ENCODE measurements at regions not wholly inside any gene's neighbourhood (a gene's known extent, or its start where the extent isn't known, plus 50 kb on each side); places are given as distances from the start of the nearest gene placed in this dataset.

DNA sequence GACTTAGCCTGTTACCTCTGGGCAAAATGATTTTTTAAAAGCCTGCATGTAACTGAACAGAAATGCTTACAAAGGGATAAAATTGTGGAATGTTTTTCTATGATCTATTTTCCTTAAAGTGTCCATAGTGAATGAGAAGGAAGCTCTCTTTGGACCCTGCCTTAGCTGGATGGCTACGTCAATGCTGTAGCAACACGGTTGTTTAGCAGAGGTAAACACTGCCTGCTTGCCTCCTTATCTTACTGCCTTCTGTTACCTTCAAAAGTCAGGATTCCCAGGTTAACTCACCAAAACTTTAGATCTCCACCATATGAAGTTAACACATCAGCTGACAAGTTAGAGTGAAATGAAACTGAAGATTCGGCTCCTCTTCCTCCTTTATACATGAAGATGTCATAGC is 402.6 kb downstream of the SAMD5 start:
- Histone ChIP-seq H3K79me2 (ENCODE audit: low read length) (no peaks in the 10 kb centered on the region), H3K36me3 (ENCODE audit: low read depth, low read length) (no peaks in the 10 kb centered on the region), H3K4me2 (ENCODE audit: low read length) (no peak overlapping the region), H3K27me3 (ENCODE audit: low read length) (no peaks in the 10 kb centered on the region), H3K9ac (ENCODE audit: low read length) (no peak overlapping the region), H3K9me2 (replicated peaks; ENCODE audit: low read length) (no peaks in the 10 kb centered on the region), H2AFZ (ENCODE audit: low read length) (no peak overlapping the region), H3K9me3 (ENCODE audit: low read length) (no peaks in the 10 kb centered on the region), H3K27ac (ENCODE audit: low read length) (no peak overlapping the region), H3K4me3 (ENCODE audit: low read length) (no peak overlapping the region), H3F3A (ENCODE audit: low read length, unreplicated experiment) (no peaks in the 10 kb centered on the region), H3K4me1 (ENCODE audit: insufficient read depth, low read length) (no peaks in the 10 kb centered on the region), H4K20me1 (ENCODE audit: low read length) (no peaks in the 10 kb centered on the region)
- ATAC-seq, result no peak
- intact Hi-C loops (cut with micrococcal nuclease), result no loop called here
- TF ChIP-seq, protein P1, sequence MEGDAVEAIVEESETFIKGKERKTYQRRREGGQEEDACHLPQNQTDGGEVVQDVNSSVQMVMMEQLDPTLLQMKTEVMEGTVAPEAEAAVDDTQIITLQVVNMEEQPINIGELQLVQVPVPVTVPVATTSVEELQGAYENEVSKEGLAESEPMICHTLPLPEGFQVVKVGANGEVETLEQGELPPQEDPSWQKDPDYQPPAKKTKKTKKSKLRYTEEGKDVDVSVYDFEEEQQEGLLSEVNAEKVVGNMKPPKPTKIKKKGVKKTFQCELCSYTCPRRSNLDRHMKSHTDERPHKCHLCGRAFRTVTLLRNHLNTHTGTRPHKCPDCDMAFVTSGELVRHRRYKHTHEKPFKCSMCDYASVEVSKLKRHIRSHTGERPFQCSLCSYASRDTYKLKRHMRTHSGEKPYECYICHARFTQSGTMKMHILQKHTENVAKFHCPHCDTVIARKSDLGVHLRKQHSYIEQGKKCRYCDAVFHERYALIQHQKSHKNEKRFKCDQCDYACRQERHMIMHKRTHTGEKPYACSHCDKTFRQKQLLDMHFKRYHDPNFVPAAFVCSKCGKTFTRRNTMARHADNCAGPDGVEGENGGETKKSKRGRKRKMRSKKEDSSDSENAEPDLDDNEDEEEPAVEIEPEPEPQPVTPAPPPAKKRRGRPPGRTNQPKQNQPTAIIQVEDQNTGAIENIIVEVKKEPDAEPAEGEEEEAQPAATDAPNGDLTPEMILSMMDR (conservative IDR thresholded peaks at IDR 0.05; ENCODE audit: low read depth, low read length), result no peak
- no peak for TF ChIP-seq EZH2phosphoT487 (IDR thresholded peaks at IDR 0.05; ENCODE audit: borderline replicate concordance, low read length)
- no TSS peak for BruUV-seq (replicated peaks)
- no peak for DNase-seq
- ChIA-PET POLR2A (ENCODE audit: unreplicated experiment) (no interaction called here), CTCF (no interaction called here)

DNA sequence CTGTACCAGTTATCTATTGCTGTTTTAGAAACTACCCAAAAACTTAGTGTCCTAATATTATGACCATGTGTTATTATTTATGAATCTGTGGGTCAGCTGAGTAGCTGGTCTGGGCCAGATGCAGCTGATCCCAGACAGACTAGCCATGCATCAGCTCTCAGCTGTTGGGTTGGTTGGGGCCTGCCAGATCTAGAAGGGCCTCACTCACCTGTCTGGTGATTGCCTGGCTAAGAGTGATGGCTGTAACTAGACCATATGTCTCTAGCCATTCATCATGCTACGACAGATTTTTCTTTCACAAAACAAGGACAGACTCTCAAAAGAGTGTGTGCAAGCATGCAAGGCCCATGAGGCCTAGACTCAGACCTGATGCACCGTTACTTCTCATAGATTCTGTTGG is 403.2 kb downstream of the SAMD5 start:
- Histone ChIP-seq H3K27ac (ENCODE audit: low read length) (no peak overlapping the region), H3K27me3 (ENCODE audit: low read length) (no peaks in the 10 kb centered on the region), H3K36me3 (ENCODE audit: low read depth, low read length) (no peaks in the 10 kb centered on the region), H3K9ac (ENCODE audit: low read length) (no peak overlapping the region), H4K20me1 (ENCODE audit: low read length) (no peaks in the 10 kb centered on the region), H3K4me2 (ENCODE audit: low read length) (no peak overlapping the region), H3K4me1 (ENCODE audit: insufficient read depth, low read length) (no peaks in the 10 kb centered on the region), H2AFZ (ENCODE audit: low read length) (no peak overlapping the region), H3F3A (ENCODE audit: low read length, unreplicated experiment) (no peaks in the 10 kb centered on the region), H3K9me3 (ENCODE audit: low read length) (no peaks in the 10 kb centered on the region), H3K79me2 (ENCODE audit: low read length) (no peaks in the 10 kb centered on the region), H3K9me2 (replicated peaks; ENCODE audit: low read length) (no peaks in the 10 kb centered on the region), H3K4me3 (ENCODE audit: low read length) (no peak overlapping the region)
- DNase-seq, result no peak
- CTCF ChIA-PET, result no interaction called here
- no peak for ATAC-seq
- no peak for TF ChIP-seq EZH2 (IDR thresholded peaks at IDR 0.05; ENCODE audit: low read length, unreplicated experiment)
- TF ChIP-seq, protein P1 (conservative IDR thresholded peaks at IDR 0.05; ENCODE audit: low read depth, low read length), result no peak
- no peak for TF ChIP-seq EZH2phosphoT487 (IDR thresholded peaks at IDR 0.05; ENCODE audit: borderline replicate concordance, low read length)
- POLR2A ChIA-PET (ENCODE audit: unreplicated experiment), result no interaction called here
- intact Hi-C loops (cut with micrococcal nuclease), result no loop called here
- no TSS peak for BruUV-seq (replicated peaks)

DNA sequence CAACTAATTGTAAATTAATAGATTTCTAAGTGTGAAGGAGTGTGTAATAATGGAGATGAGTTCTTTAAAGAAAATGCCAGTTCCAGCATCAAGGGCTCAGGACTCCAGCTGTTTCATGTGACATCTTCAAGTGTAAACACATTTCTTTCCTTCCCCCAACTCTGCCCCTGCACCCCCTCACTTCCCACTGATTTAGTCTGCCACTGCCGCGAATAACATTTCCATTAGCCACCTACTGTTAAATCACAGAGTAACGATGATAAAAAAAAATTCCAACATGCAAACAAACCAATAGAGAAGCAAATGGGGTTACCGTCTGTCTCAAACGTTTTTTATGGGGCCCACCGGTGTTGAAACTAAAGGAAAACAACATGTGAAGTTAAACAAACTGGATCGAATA is 414.3 kb downstream of the SAMD5 start:
- no TSS peak for BruUV-seq (replicated peaks)

More for the DNA sequence above, 414.3 kb downstream of the SAMD5 start:
- H3K9ac ChIP-seq (ENCODE audit: low read length), result no peak overlapping the region
- H3F3A ChIP-seq (ENCODE audit: low read length, unreplicated experiment), result no peaks in the 10 kb centered on the region
- no peaks in the 10 kb centered on the region for H3K79me2 ChIP-seq (ENCODE audit: low read length)
- no peaks in the 10 kb centered on the region for H3K27me3 ChIP-seq (ENCODE audit: low read length)
- H3K9me2 ChIP-seq (replicated peaks; ENCODE audit: low read length), result no peaks in the 10 kb centered on the region
- H3K9me3 ChIP-seq (ENCODE audit: low read length), result no peaks in the 10 kb centered on the region
- no peaks in the 10 kb centered on the region for H3K4me1 ChIP-seq (ENCODE audit: insufficient read depth, low read length)
- ChIA-PET POLR2A (ENCODE audit: unreplicated experiment) (no interaction called here), CTCF (no interaction called here)
- no peak overlapping the region for H3K4me2 ChIP-seq (ENCODE audit: low read length)
- intact Hi-C loops (cut with micrococcal nuclease), result no loop called here
- no peaks in the 10 kb centered on the region for H4K20me1 ChIP-seq (ENCODE audit: low read length)
- H3K4me3 ChIP-seq (ENCODE audit: low read length), result no peak overlapping the region
- DNase-seq, result no peak
- TF ChIP-seq EZH2phosphoT487 (IDR thresholded peaks at IDR 0.05; ENCODE audit: borderline replicate concordance, low read length) (no peak), EZH2 (IDR thresholded peaks at IDR 0.05; ENCODE audit: low read length, unreplicated experiment) (no peak)
- TF ChIP-seq, protein P1 (conservative IDR thresholded peaks at IDR 0.05; ENCODE audit: low read depth, low read length), result no peak
- H2AFZ ChIP-seq (ENCODE audit: low read length), result no peak overlapping the region
- H3K36me3 ChIP-seq (ENCODE audit: low read depth, low read length), result no peaks in the 10 kb centered on the region
- H3K27ac ChIP-seq (ENCODE audit: low read length), result no peak overlapping the region
- no peak for ATAC-seq

Data from PC-3 (cell line).